ENCODE measurements at regions not wholly inside any gene's neighbourhood (a gene's known extent, or its start where the extent isn't known, plus 50 kb on each side); places are given as distances from the start of the nearest gene placed in this dataset.
"Not testable (repeated sequence)": the region's sequence is repeated elsewhere in the genome, so short reads cannot be mapped to it uniquely, and the experiment has no call there.

DNA sequence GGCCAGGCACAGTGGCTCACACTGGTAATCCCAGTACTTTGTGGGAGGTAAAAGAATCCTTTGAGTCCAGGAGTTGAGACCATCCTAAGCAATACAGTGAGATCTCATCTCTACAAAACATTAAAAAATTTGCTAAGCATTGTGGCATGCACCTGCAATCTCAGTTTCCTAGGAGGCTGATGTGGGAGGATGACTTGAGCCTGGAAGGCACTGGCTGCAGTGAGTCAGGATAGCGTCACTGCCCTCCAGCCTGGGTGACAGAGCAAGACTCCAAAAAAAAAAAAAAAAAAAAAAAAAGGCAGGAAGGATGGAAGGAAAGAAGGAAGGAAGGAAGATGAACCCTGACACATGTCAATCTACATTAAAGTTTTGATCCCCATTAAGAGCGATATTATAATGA, 1452.2 kb upstream of the ACO1 start:
- H3K36me3 Mint-ChIP-seq (ENCODE audit: low read depth), result no peaks in the 10 kb centered on the region
- Histone ChIP-seq H3K4me1 (ENCODE audit: control insufficient read depth, insufficient read depth, low read length) (no peaks in the 10 kb centered on the region), H3K27ac (ENCODE audit: low read depth, low read length) (no peak overlapping the region), H3K9ac (ENCODE audit: extremely low read depth, low read length, poor library complexity, severe bottlenecking) (no peak overlapping the region), H3K4me3 (ENCODE audit: low read length) (no peak overlapping the region), H3K36me3 (ENCODE audit: control insufficient read depth, insufficient read depth, low read length) (no peaks in the 10 kb centered on the region), H3K9me3 (ENCODE audit: control insufficient read depth, low read length) (no peaks in the 10 kb centered on the region), H3K27me3 (ENCODE audit: control insufficient read depth, insufficient read depth, low read length, poor library complexity, severe bottlenecking) (no peaks in the 10 kb centered on the region)
- no peaks in the 10 kb centered on the region for H3K4me1 Mint-ChIP-seq
- TF ChIP-seq, protein P1, sequence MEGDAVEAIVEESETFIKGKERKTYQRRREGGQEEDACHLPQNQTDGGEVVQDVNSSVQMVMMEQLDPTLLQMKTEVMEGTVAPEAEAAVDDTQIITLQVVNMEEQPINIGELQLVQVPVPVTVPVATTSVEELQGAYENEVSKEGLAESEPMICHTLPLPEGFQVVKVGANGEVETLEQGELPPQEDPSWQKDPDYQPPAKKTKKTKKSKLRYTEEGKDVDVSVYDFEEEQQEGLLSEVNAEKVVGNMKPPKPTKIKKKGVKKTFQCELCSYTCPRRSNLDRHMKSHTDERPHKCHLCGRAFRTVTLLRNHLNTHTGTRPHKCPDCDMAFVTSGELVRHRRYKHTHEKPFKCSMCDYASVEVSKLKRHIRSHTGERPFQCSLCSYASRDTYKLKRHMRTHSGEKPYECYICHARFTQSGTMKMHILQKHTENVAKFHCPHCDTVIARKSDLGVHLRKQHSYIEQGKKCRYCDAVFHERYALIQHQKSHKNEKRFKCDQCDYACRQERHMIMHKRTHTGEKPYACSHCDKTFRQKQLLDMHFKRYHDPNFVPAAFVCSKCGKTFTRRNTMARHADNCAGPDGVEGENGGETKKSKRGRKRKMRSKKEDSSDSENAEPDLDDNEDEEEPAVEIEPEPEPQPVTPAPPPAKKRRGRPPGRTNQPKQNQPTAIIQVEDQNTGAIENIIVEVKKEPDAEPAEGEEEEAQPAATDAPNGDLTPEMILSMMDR (conservative IDR thresholded peaks at IDR 0.05), result no peak
- no peak overlapping the region for H3K27ac Mint-ChIP-seq
- H3K4me3 Mint-ChIP-seq, result no peak overlapping the region
- no peak for DNase-seq
- WGBS, 2 experiments (ENCODE audit: insufficient coverage in 1 of 2, insufficient read length in 1 of 2), result 74 to 100% methylated on average over 1 to 2 of the region's 2 CpGs
- H3K9me3 Mint-ChIP-seq, result no peaks in the 10 kb centered on the region
- H3K27me3 Mint-ChIP-seq (ENCODE audit: insufficient read depth), result no peaks in the 10 kb centered on the region

DNA sequence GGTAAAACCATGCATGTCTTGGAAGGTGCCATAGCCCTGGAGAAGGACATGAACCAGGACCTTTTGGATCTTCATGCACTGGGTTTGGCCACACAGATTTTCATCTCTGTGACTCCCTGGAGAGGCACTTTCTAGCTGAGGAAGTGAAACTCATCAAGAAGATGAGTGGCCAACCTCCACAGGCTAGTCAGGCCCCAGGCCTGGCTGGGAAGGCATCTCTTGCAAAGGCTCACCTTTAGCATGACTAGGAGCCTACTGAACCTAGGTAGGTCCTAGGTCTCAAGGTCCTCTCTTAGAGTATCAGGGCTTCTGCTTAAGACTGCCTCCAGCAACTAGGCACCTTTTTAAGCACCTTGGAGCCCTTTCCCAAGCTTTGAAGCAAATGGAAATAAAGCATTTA, 1448.7 kb upstream of the ACO1 start:
- H3K27ac ChIP-seq (ENCODE audit: low read depth, low read length), result no peak overlapping the region
- H3K4me3 ChIP-seq (ENCODE audit: low read length), result no peak overlapping the region
- Mint-ChIP-seq H3K27me3 (ENCODE audit: insufficient read depth) (no peaks in the 10 kb centered on the region), H3K36me3 (ENCODE audit: low read depth) (no peaks in the 10 kb centered on the region), H3K9me3 (no peaks in the 10 kb centered on the region), H3K4me3 (no peak overlapping the region), H3K4me1 (no peaks in the 10 kb centered on the region), H3K27ac (no peak overlapping the region)
- TF ChIP-seq, protein P1 (conservative IDR thresholded peaks at IDR 0.05), result no peak
- H3K9me3 ChIP-seq (ENCODE audit: control insufficient read depth, low read length), result no peaks in the 10 kb centered on the region
- no peak for DNase-seq
- H3K4me1 ChIP-seq (ENCODE audit: control insufficient read depth, insufficient read depth, low read length), result no peaks in the 10 kb centered on the region
- no peak overlapping the region for H3K9ac ChIP-seq (ENCODE audit: extremely low read depth, low read length, poor library complexity, severe bottlenecking)
- no peaks in the 10 kb centered on the region for H3K27me3 ChIP-seq (ENCODE audit: control insufficient read depth, insufficient read depth, low read length, poor library complexity, severe bottlenecking)
- H3K36me3 ChIP-seq (ENCODE audit: control insufficient read depth, insufficient read depth, low read length), result no peaks in the 10 kb centered on the region

DNA sequence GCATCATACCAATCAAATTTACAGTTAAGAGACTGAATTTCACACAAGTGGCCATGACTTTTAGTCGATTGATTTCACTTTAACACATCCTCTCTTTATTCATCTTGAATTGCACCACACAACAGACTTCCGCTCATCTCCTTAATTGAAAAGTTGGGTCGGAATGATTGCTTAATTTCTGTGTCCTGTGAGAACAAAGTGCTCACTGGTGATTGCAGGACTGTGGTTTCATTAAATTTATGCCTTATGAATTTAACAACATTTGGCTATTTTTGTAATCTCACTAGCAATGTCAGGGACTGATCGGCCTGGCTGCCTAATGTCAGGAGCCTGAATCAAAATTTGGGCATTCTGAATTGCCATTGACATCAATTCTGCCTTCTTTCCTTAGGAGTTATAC, 1447.3 kb upstream of the ACO1 start:
- Histone ChIP-seq H3K27ac (ENCODE audit: low read depth, low read length) (no peak overlapping the region), H3K27me3 (ENCODE audit: control insufficient read depth, insufficient read depth, low read length, poor library complexity, severe bottlenecking) (no peaks in the 10 kb centered on the region), H3K36me3 (ENCODE audit: control insufficient read depth, insufficient read depth, low read length) (no peaks in the 10 kb centered on the region), H3K4me3 (ENCODE audit: low read length) (no peak overlapping the region), H3K4me1 (ENCODE audit: control insufficient read depth, insufficient read depth, low read length) (no peaks in the 10 kb centered on the region), H3K9me3 (ENCODE audit: control insufficient read depth, low read length) (no peaks in the 10 kb centered on the region), H3K9ac (ENCODE audit: extremely low read depth, low read length, poor library complexity, severe bottlenecking) (no peak overlapping the region)
- no peaks in the 10 kb centered on the region for H3K36me3 Mint-ChIP-seq (ENCODE audit: low read depth)
- H3K4me3 Mint-ChIP-seq, result no peak overlapping the region
- TF ChIP-seq, protein P1 (conservative IDR thresholded peaks at IDR 0.05), result no peak
- H3K27me3 Mint-ChIP-seq (ENCODE audit: insufficient read depth), result no peaks in the 10 kb centered on the region
- H3K9me3 Mint-ChIP-seq, result no peaks in the 10 kb centered on the region
- DNase-seq, result no peak
- no peaks in the 10 kb centered on the region for H3K4me1 Mint-ChIP-seq
- H3K27ac Mint-ChIP-seq, result no peak overlapping the region
- 96 to 100% methylated on average over 4 of the region's 4 CpGs for WGBS, 2 experiments (ENCODE audit: insufficient coverage in 1 of 2, insufficient read length in 1 of 2)

DNA sequence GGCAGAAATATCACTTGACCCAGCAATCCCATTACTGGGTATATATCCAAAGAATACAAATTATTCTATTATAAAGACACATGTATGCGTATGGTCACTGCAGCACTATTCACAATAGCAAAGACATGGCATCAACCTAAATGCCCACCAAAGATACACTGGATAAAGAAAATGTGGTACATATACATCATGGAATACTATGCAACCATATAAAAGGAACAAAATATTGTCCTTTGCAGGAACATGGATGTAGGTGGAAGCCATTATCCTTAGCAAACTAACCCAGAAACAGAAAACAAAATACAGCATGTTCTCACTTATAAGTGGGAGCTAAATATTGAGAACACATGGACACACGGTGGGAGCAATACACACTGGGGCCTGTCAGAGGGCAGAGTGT, 1441.6 kb upstream of the ACO1 start:
- not testable (repeated sequence) for H3K27me3 Mint-ChIP-seq (ENCODE audit: insufficient read depth); H3K27ac ChIP-seq (ENCODE audit: low read depth, low read length); H3K4me3 ChIP-seq (ENCODE audit: low read length); H3K36me3 Mint-ChIP-seq (ENCODE audit: low read depth); H3K27ac Mint-ChIP-seq; H3K27me3 ChIP-seq (ENCODE audit: control insufficient read depth, insufficient read depth, low read length, poor library complexity, severe bottlenecking); H3K9me3 Mint-ChIP-seq; H3K4me1 ChIP-seq (ENCODE audit: control insufficient read depth, insufficient read depth, low read length); H3K4me3 Mint-ChIP-seq; H3K36me3 ChIP-seq (ENCODE audit: control insufficient read depth, insufficient read depth, low read length); H3K9ac ChIP-seq (ENCODE audit: extremely low read depth, low read length, poor library complexity, severe bottlenecking); H3K4me1 Mint-ChIP-seq; H3K9me3 ChIP-seq (ENCODE audit: control insufficient read depth, low read length); DNase-seq
- WGBS, 2 experiments (ENCODE audit: insufficient coverage in 1 of 2, insufficient read length in 1 of 2), result 80 to 96% methylated on average over 1 of the region's 2 CpGs
